GM19463 (cell line): ENCODE measurements at regions not wholly inside any gene's neighbourhood (a gene's known extent, or its start where the extent isn't known, plus 50 kb on each side); places are given as distances from the start of the nearest gene placed in this dataset.

Experiments used
- ATAC-seq: cut with Tn5 transposase; IDR thresholded peaks from one replicate; pipeline ENCODE4 v1.9.1; 2021; ENCODE audit warnings: mild to moderate bottlenecking, moderate library complexity; ENCODE audit not compliant: unreplicated experiment

GRCh38 chrX:42725196-42725595 is 52.8 kb downstream of the PPP1R2C start:
- no peak for ATAC-seq

- no peak for ATAC-seq
These were observed 57.8 kb downstream of the PPP1R2C start for GRCh38 chrX:42720209-42720608.

GRCh38 chrX:42715701-42716262 is 62.2 kb downstream of the PPP1R2C start:
- no peak for ATAC-seq

GRCh38 chrX:42714981-42715700 is 62.8 kb downstream of the PPP1R2C start:
- peak; percentile 39 for ATAC-seq

- ATAC-seq: no peak
These were observed 67.5 kb downstream of the PPP1R2C start for GRCh38 chrX:42710452-42710851.

GRCh38 chrX:42708222-42708621 is 69.7 kb downstream of the PPP1R2C start:
- no peak for ATAC-seq

GRCh38 chrX:42707742-42708141 is 70.2 kb downstream of the PPP1R2C start:
- ATAC-seq: no peak

GRCh38 chrX:42704454-42704853 is 73.5 kb downstream of the PPP1R2C start:
- ATAC-seq: no peak

GRCh38 chrX:42697544-42697943 is 80.4 kb downstream of the PPP1R2C start:
- no peak for ATAC-seq

GRCh38 chrX:42696536-42697124 is 81.3 kb downstream of the PPP1R2C start:
- no peak for ATAC-seq

GRCh38 chrX:42695800-42696358 is 82.1 kb downstream of the PPP1R2C start:
- ATAC-seq: no peak

GRCh38 chrX:42694260-42694815 is 83.6 kb downstream of the PPP1R2C start:
- no peak for ATAC-seq

- no peak for ATAC-seq
These were observed 86.8 kb downstream of the PPP1R2C start for GRCh38 chrX:42691196-42691595.

- no peak for ATAC-seq
These were observed 91.3 kb downstream of the PPP1R2C start for GRCh38 chrX:42686706-42687105.

GRCh38 chrX:42686296-42686695 is 91.7 kb downstream of the PPP1R2C start:
- ATAC-seq: no peak

- no peak for ATAC-seq
These were observed 93.9 kb downstream of the PPP1R2C start for GRCh38 chrX:42684065-42684464.

- no peak for ATAC-seq
These were observed 97.3 kb downstream of the PPP1R2C start for GRCh38 chrX:42680666-42681065.

GRCh38 chrX:42678133-42678532 is 99.8 kb downstream of the PPP1R2C start:
- no peak for ATAC-seq

- no peak for ATAC-seq
These were observed 104.6 kb downstream of the PPP1R2C start for GRCh38 chrX:42673301-42673810.

- no peak for ATAC-seq
These were observed 113.3 kb downstream of the PPP1R2C start for GRCh38 chrX:42664680-42665079.

GRCh38 chrX:42628471-42628870 is 149.5 kb downstream of the PPP1R2C start:
- ATAC-seq: no peak

- ATAC-seq: no peak
These were observed 150.1 kb downstream of the PPP1R2C start for GRCh38 chrX:42627891-42628290.
